Neural progenitor cell (in vitro differentiated cells): ENCODE measurements at regions not wholly inside any gene's neighbourhood (a gene's known extent, or its start where the extent isn't known, plus 50 kb on each side); places are given as distances from the start of the nearest gene placed in this dataset.

Experiments
- DNase-seq: peaks from one replicate; pipeline ENCODE4 v3.0.0-alpha.2; 2016; ENCODE audit warnings: low spot score
- H2AFZ ChIP-seq: fragments of 200-600 bp; sonication (generic); replicated peaks from 2 replicates; pipeline ENCODE4 v1.6.1; 2016; ENCODE audit warnings: antibody characterized with exemption
- H3F3A ChIP-seq: fragments of 200-600 bp; sonication (generic); 2 replicates; pipeline ENCODE4 v1.6.1; 2016; ENCODE audit warnings: antibody characterized with exemption, low read depth
- H3K27ac ChIP-seq: fragments of 200-600 bp; sonication (generic); 2 replicates; pipeline ENCODE4 v1.5.1; 2016; ENCODE audit warnings: mild to moderate bottlenecking
- H3K27me3 ChIP-seq: fragments of 200-600 bp; sonication (generic); 2 replicates; pipeline ENCODE4 v1.6.1; 2016; ENCODE audit warnings: mild to moderate bottlenecking, moderate library complexity
- H3K36me3 ChIP-seq: fragments of 200-600 bp; sonication (generic); 2 replicates; pipeline ENCODE4 v1.5.1; 2016
- H3K4me1 ChIP-seq: fragments of 200-600 bp; sonication (generic); 2 replicates; pipeline ENCODE4 v1.6.1; 2016; ENCODE audit warnings: mixed run types
- H3K4me2 ChIP-seq: fragments of 200-600 bp; sonication (generic); 2 replicates; pipeline ENCODE4 v1.6.1; 2016
- H3K4me3 ChIP-seq: fragments of 200-600 bp; sonication (generic); 2 replicates; pipeline ENCODE4 v1.5.1; 2016
- H3K79me2 ChIP-seq: fragments of 200-600 bp; sonication (generic); 2 replicates; pipeline ENCODE4 v1.6.1; 2016; ENCODE audit warnings: low read depth
- H3K9ac ChIP-seq: fragments of 200-600 bp; sonication (generic); 2 replicates; pipeline ENCODE4 v1.6.1; 2016
- H3K9me3 ChIP-seq: fragments of 200-600 bp; sonication (generic); 2 replicates; pipeline ENCODE4 v1.5.1; 2016; ENCODE audit warnings: low read depth
- H4K20me1 ChIP-seq: fragments of 200-600 bp; sonication (generic); 2 replicates; pipeline ENCODE4 v1.6.1; 2016; ENCODE audit warnings: low read depth
- H3K27ac Mint-ChIP-seq: 3 replicates; pipeline ENCODE4 v1.8.0; 2021; ENCODE audit warnings: mixed read lengths
- H3K27me3 Mint-ChIP-seq: 2 replicates; pipeline ENCODE4 v1.8.0; 2022; ENCODE audit warnings: low read depth, mild to moderate bottlenecking, inconsistent platforms, moderate library complexity, mixed read lengths; ENCODE audit not compliant: insufficient read depth
- H3K36me3 Mint-ChIP-seq: 3 replicates; pipeline ENCODE4 v1.8.0; 2021; ENCODE audit warnings: mixed read lengths
- H3K4me1 Mint-ChIP-seq: 3 replicates; pipeline ENCODE4 v1.8.0; 2021; ENCODE audit warnings: mixed read lengths
- H3K4me3 Mint-ChIP-seq: 3 replicates; pipeline ENCODE4 v1.8.0; 2021; ENCODE audit warnings: mild to moderate bottlenecking, moderate library complexity, mixed read lengths
- H3K9me3 Mint-ChIP-seq: 3 replicates; pipeline ENCODE4 v1.8.0; 2020; ENCODE audit warnings: mixed read lengths
- EZH2 ChIP-seq: fragments of 200-600 bp; sonication (generic); IDR thresholded peaks from 2 replicates; pipeline ENCODE4 v1.6.1; 2017; ENCODE audit warnings: antibody characterized with exemption, mild to moderate bottlenecking, moderate library complexity
- EZH2phosphoT487 ChIP-seq: fragments of 200-600 bp; sonication (generic); IDR thresholded peaks from 2 replicates; pipeline ENCODE4 v1.6.1; 2017; ENCODE audit warnings: antibody characterized with exemption
- TF ChIP-seq, protein P1 (sequence below): fragments of 200-600 bp; sonication (generic); IDR thresholded peaks from 2 replicates; pipeline ENCODE4 v1.5.1; 2017; ENCODE audit warnings: antibody characterized with exemption, mild to moderate bottlenecking

DNA sequence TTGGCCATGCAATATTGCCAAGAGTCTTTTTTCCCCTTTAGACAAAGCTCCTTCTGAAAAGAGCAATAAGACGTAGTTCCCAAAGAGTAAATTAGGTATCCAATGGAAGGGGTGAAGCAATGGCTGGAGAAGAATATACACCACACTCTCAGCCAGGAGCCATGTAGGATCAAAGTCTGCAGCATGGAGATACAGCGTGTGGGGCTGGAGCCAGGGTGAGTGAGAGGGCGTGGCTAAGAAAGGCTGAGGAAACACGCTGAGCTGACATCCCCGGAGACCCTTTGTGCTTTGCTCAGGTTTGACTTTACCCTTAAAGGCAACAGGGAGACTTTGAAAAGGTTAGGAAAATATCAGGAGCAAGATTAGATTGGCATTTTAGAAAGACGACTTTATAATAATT is 87.1 kb upstream of the ELL2 start:
- Histone ChIP-seq H3K36me3 (no peaks in the 10 kb centered on the region), H3K9ac (no peak overlapping the region), H3K79me2 (no peaks in the 10 kb centered on the region), H3K4me1 (peaks cover 11% of the 10 kb centered on the region), H3F3A (no peaks in the 10 kb centered on the region), H3K27me3 (no peaks in the 10 kb centered on the region), H4K20me1 (no peaks in the 10 kb centered on the region), H2AFZ (no peak overlapping the region), H3K4me3 (no peak overlapping the region), H3K27ac (no peak overlapping the region), H3K4me2 (peak overlapping the region; percentile 21), H3K9me3 (no peaks in the 10 kb centered on the region)
- TF ChIP-seq, protein P1, sequence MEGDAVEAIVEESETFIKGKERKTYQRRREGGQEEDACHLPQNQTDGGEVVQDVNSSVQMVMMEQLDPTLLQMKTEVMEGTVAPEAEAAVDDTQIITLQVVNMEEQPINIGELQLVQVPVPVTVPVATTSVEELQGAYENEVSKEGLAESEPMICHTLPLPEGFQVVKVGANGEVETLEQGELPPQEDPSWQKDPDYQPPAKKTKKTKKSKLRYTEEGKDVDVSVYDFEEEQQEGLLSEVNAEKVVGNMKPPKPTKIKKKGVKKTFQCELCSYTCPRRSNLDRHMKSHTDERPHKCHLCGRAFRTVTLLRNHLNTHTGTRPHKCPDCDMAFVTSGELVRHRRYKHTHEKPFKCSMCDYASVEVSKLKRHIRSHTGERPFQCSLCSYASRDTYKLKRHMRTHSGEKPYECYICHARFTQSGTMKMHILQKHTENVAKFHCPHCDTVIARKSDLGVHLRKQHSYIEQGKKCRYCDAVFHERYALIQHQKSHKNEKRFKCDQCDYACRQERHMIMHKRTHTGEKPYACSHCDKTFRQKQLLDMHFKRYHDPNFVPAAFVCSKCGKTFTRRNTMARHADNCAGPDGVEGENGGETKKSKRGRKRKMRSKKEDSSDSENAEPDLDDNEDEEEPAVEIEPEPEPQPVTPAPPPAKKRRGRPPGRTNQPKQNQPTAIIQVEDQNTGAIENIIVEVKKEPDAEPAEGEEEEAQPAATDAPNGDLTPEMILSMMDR, result no peak
- no peak for TF ChIP-seq EZH2phosphoT487
- TF ChIP-seq EZH2, result no peak
- no peaks in the 10 kb centered on the region for H3K27me3 Mint-ChIP-seq
- H3K4me3 Mint-ChIP-seq, result no peak overlapping the region
- H3K36me3 Mint-ChIP-seq, result no peaks in the 10 kb centered on the region
- no peak overlapping the region for H3K27ac Mint-ChIP-seq
- DNase-seq, result peak; percentile 49
- no peaks in the 10 kb centered on the region for H3K9me3 Mint-ChIP-seq
- no peaks in the 10 kb centered on the region for H3K4me1 Mint-ChIP-seq

DNA sequence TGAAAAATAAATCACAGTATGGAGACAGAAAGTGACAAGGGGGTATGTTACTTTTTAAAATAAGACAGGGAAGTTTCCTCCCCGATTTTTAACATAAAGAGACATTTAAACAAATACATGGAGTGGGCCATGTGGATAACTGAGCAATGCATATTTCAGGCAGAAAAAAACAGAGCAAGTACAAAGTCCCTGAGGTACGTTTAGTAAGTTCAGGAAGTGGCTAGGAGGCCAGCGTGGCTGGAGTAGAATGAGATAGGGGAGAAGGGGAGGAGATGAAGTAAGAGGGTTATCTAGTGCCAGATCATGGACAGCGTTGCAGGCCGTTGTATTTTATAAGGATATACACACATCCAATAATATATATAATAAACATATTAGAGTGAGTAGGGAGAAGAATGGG is 84.2 kb upstream of the ELL2 start:
- TF ChIP-seq EZH2 (no peak), EZH2phosphoT487 (no peak)
- TF ChIP-seq, protein P1, result no peak
- Histone ChIP-seq H3K4me2 (no peak overlapping the region), H3K27me3 (no peaks in the 10 kb centered on the region), H3K9me3 (no peaks in the 10 kb centered on the region), H3K4me1 (peaks cover 11% of the 10 kb centered on the region), H3K4me3 (no peak overlapping the region), H3K27ac (no peak overlapping the region), H4K20me1 (no peaks in the 10 kb centered on the region), H3K36me3 (no peaks in the 10 kb centered on the region), H2AFZ (no peak overlapping the region), H3K9ac (no peak overlapping the region), H3K79me2 (no peaks in the 10 kb centered on the region), H3F3A (no peaks in the 10 kb centered on the region)
- no peaks in the 10 kb centered on the region for H3K9me3 Mint-ChIP-seq
- no peaks in the 10 kb centered on the region for H3K4me1 Mint-ChIP-seq
- no peak for DNase-seq
- H3K36me3 Mint-ChIP-seq, result no peaks in the 10 kb centered on the region
- H3K27ac Mint-ChIP-seq, result no peak overlapping the region
- no peaks in the 10 kb centered on the region for H3K27me3 Mint-ChIP-seq
- no peak overlapping the region for H3K4me3 Mint-ChIP-seq

DNA sequence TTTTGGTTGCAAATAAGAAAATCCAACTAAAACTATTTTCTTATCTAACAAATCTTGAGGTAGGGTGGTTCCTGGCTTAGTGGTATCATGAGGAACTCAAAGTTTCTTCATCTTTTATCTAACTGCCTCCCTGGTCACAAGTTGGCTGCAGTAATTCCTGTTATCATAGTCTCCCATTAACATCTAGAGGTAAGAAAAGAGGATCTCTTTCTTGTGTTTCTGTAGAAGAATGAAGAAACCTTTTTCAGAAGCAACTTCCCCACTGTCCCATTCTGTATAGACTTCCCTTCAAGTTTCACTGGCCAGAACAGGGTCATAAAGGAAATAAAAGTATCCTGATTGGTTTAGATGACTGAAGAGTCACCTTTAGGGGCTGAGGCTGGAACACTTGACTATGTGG is 81.8 kb upstream of the ELL2 start:
- Histone ChIP-seq H3K4me1 (no peaks in the 10 kb centered on the region), H3K9me3 (no peaks in the 10 kb centered on the region), H3K27me3 (no peaks in the 10 kb centered on the region), H3K27ac (no peak overlapping the region), H3K79me2 (no peaks in the 10 kb centered on the region), H3K4me2 (no peak overlapping the region), H3F3A (no peaks in the 10 kb centered on the region), H2AFZ (peak overlapping the region; percentile 57), H3K9ac (no peak overlapping the region), H4K20me1 (no peaks in the 10 kb centered on the region), H3K36me3 (no peaks in the 10 kb centered on the region), H3K4me3 (no peak overlapping the region)
- TF ChIP-seq, protein P1, result no peak
- TF ChIP-seq EZH2phosphoT487 (no peak), EZH2 (no peak)
- H3K27ac Mint-ChIP-seq, result no peak overlapping the region
- no peak overlapping the region for H3K4me3 Mint-ChIP-seq
- H3K27me3 Mint-ChIP-seq, result no peaks in the 10 kb centered on the region
- peaks cover 9% of the 10 kb centered on the region for H3K9me3 Mint-ChIP-seq
- no peak for DNase-seq
- H3K4me1 Mint-ChIP-seq, result no peaks in the 10 kb centered on the region
- H3K36me3 Mint-ChIP-seq, result no peaks in the 10 kb centered on the region

DNA sequence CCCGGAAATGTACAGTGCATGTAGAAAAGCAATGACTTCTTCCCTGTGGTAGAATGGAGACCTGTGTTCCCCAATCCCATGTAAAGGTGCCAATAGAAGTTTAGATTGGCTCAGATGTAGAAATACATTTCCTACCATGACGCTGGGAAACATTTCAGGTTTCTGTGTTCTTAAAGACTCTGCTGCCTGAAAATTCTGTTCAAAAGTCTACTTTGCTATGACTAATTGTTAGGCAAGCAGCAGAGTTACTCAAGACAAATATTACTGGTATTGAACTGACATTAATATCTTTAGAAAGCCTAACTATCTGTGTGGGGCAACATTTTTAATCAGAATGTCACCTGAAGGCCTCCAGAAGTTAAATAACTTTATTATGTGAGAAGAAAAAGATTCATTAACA is 75.5 kb upstream of the ELL2 start:
- Histone ChIP-seq H3K79me2 (no peaks in the 10 kb centered on the region), H3F3A (no peaks in the 10 kb centered on the region), H3K27ac (no peak overlapping the region), H3K9ac (no peak overlapping the region), H3K4me1 (no peaks in the 10 kb centered on the region), H3K36me3 (no peaks in the 10 kb centered on the region), H3K4me3 (no peak overlapping the region), H3K27me3 (no peaks in the 10 kb centered on the region), H3K4me2 (no peak overlapping the region), H2AFZ (no peak overlapping the region), H3K9me3 (no peaks in the 10 kb centered on the region), H4K20me1 (no peaks in the 10 kb centered on the region)
- Mint-ChIP-seq H3K27ac (no peak overlapping the region), H3K27me3 (peaks cover 3% of the 10 kb centered on the region), H3K4me1 (no peaks in the 10 kb centered on the region), H3K9me3 (peaks cover 11% of the 10 kb centered on the region), H3K36me3 (no peaks in the 10 kb centered on the region), H3K4me3 (no peak overlapping the region)
- TF ChIP-seq EZH2phosphoT487 (no peak), EZH2 (no peak)
- TF ChIP-seq, protein P1, result no peak
- DNase-seq, result no peak
